A673 (cell line): ENCODE measurements at regions not wholly inside any gene's neighbourhood (a gene's known extent, or its start where the extent isn't known, plus 50 kb on each side); places are given as distances from the start of the nearest gene placed in this dataset.
"Not testable (repeated sequence)": the region's sequence is repeated elsewhere in the genome, so short reads cannot be mapped to it uniquely, and the experiment has no call there.

Experiments
- BruUV-seq: library from RNA; stranded (reverse); fragments of 400-500 nt; replicated peaks from 2 replicates; lab custom pipeline; 2021; lab: Mats Ljungman, UMichigan
- CTCF ChIA-PET: fragments of 300-600 bp; sonication (Branson Sonifier 250); formaldehyde crosslinking; loops from one replicate; lab custom pipeline; 2022; ENCODE audit warnings: antibody characterized with exemption; lab: Charles Lee
- POLR2A ChIA-PET: fragments of 300-600 bp; sonication (Branson Sonifier 250); formaldehyde crosslinking; loops from one replicate; lab custom pipeline; 2022; ENCODE audit warnings: antibody characterized with exemption; ENCODE audit not compliant: low non-redundant PET; lab: Charles Lee
- DNase-seq: peaks from one replicate; pipeline ENCODE4 v3.0.0-alpha.2; 2015; ENCODE audit warnings: low spot score
- H3K27ac ChIP-seq: fragments of 200-600 bp; sonication (generic); 2 replicates; pipeline ENCODE4 v1.5.1; 2016; ENCODE audit warnings: mixed run types, low read depth, mild to moderate bottlenecking, mixed read lengths, antibody characterized with exemption, low read length; ENCODE audit not compliant: poor library complexity, severe bottlenecking
- H3K27me3 ChIP-seq: fragments of 200-600 bp; sonication (generic); replicated peaks from 2 replicates; pipeline ENCODE4 v1.6.1; 2017; ENCODE audit warnings: mixed run types, low read depth, mild to moderate bottlenecking, mixed read lengths, antibody characterized with exemption, low read length; ENCODE audit not compliant: insufficient read depth, poor library complexity
- H3K36me3 ChIP-seq: fragments of 200-600 bp; sonication (generic); 2 replicates; pipeline ENCODE4 v1.6.1; 2016; ENCODE audit warnings: mixed run types, mild to moderate bottlenecking, mixed read lengths, antibody characterized with exemption, low read length; ENCODE audit not compliant: insufficient read depth, poor library complexity, severe bottlenecking
- H3K4me1 ChIP-seq: fragments of 200-600 bp; sonication (generic); 2 replicates; pipeline ENCODE4 v1.6.1; 2017; ENCODE audit warnings: mixed run types, mild to moderate bottlenecking, mixed read lengths, antibody characterized with exemption, low read length; ENCODE audit not compliant: insufficient read depth, poor library complexity, severe bottlenecking
- H3K4me3 ChIP-seq: fragments of 200-600 bp; sonication (generic); 2 replicates; pipeline ENCODE4 v1.5.1; 2016; ENCODE audit warnings: low read depth, mixed run types, mild to moderate bottlenecking, mixed read lengths, low read length; ENCODE audit not compliant: poor library complexity, severe bottlenecking
- H3K9me3 ChIP-seq: fragments of 200-600 bp; sonication (generic); 2 replicates; pipeline ENCODE4 v1.6.1; 2016; ENCODE audit warnings: mixed run types, low read depth, mild to moderate bottlenecking, mixed read lengths, antibody characterized with exemption, low read length; ENCODE audit not compliant: poor library complexity, severe bottlenecking
- CTCF ChIP-seq: fragments of 300-800, 200-600 bp; sonication (generic); conservative IDR thresholded peaks from 2 replicates; pipeline ENCODE4 v1.5.1; 2017; ENCODE audit warnings: low read depth, mild to moderate bottlenecking, antibody characterized with exemption, low read length, moderate library complexity, mixed read lengths
- EZH2 ChIP-seq: fragments of 200-600 bp; sonication (generic); IDR thresholded peaks from 2 replicates; pipeline ENCODE4 v1.6.1; 2017; ENCODE audit warnings: borderline replicate concordance, low read depth, mild to moderate bottlenecking, mixed read lengths, antibody characterized with exemption, low read length; ENCODE audit not compliant: poor library complexity, severe bottlenecking
- intact Hi-C: fragments of 100-400 bp; cut with micrococcal nuclease; formaldehyde crosslinking; loops from one replicate; pipeline ENCODE4 v1.10.0; 2022; ENCODE audit not compliant: unreplicated experiment

- BruUV-seq, result no TSS peak
Observed at GRCh38 chr5:90325093-90325492, 84.5 kb downstream of the CETN3 start.

GRCh38 chr5:90320348-90320747, 89.2 kb downstream of the CETN3 start:
- H3K9me3 ChIP-seq, intact Hi-C loops, CTCF ChIA-PET, BruUV-seq, DNase-seq, H3K27me3 ChIP-seq, H3K4me3 ChIP-seq, H3K36me3 ChIP-seq, H3K4me1 ChIP-seq, H3K27ac ChIP-seq, POLR2A ChIA-PET: not testable (repeated sequence)

More at GRCh38 chr5:90325093-90325492, 84.5 kb downstream of the CETN3 start:
- H3K36me3 ChIP-seq, result no peaks in the 10 kb centered on the region
- TF ChIP-seq CTCF, result no peak
- TF ChIP-seq EZH2, result no peak
- ChIA-PET CTCF (no interaction called here), POLR2A (no interaction called here)
- no peak for DNase-seq
- no peaks in the 10 kb centered on the region for H3K4me1 ChIP-seq
- peaks cover 6% of the 10 kb centered on the region for H3K27me3 ChIP-seq
- H3K9me3 ChIP-seq, result peaks cover 5% of the 10 kb centered on the region
- no peak overlapping the region for H3K27ac ChIP-seq
- intact Hi-C loops, result no loop called here
- H3K4me3 ChIP-seq, result no peak overlapping the region

- BruUV-seq, result no TSS peak
- Histone ChIP-seq H3K36me3 (no peaks in the 10 kb centered on the region), H3K27ac (no peak overlapping the region), H3K4me3 (no peak overlapping the region), H3K27me3 (peaks cover 6% of the 10 kb centered on the region), H3K9me3 (no peaks in the 10 kb centered on the region), H3K4me1 (no peaks in the 10 kb centered on the region)
- no peak for TF ChIP-seq EZH2
- no peak for TF ChIP-seq CTCF
- ChIA-PET CTCF (no interaction called here), POLR2A (no interaction called here)
- no peak for DNase-seq
- intact Hi-C loops, result no loop called here
Observed at GRCh38 chr5:90312027-90312426, 97.5 kb downstream of the CETN3 start.

- no peaks in the 10 kb centered on the region for H3K4me1 ChIP-seq
- DNase-seq, result no peak
- H3K27me3 ChIP-seq, result peaks cover 12% of the 10 kb centered on the region
- no peak for TF ChIP-seq CTCF
- TF ChIP-seq EZH2, result no peak
- no peaks in the 10 kb centered on the region for H3K36me3 ChIP-seq
- intact Hi-C loops, result no loop called here
- no peak overlapping the region for H3K27ac ChIP-seq
- ChIA-PET CTCF (no interaction called here), POLR2A (no interaction called here)
- BruUV-seq, result no TSS peak
- no peak overlapping the region for H3K4me3 ChIP-seq
- no peaks in the 10 kb centered on the region for H3K9me3 ChIP-seq
Observed at GRCh38 chr5:90311401-90311800, 98.2 kb downstream of the CETN3 start.
